AG10803 (cell line): ENCODE measurements at regions not wholly inside any gene's neighbourhood (a gene's known extent, or its start where the extent isn't known, plus 50 kb on each side); places are given as distances from the start of the nearest gene placed in this dataset.

ENCODE experiments used
- DNase-seq: peaks from one replicate; pipeline ENCODE4 v3.0.0; 2010; ENCODE audit warnings: low read depth
- H3K4me3 ChIP-seq: 2 replicates; pipeline ENCODE4 v1.5.1; 2011; ENCODE audit warnings: mild to moderate bottlenecking, low read length, control low read depth
- TF ChIP-seq, protein P1 (sequence below): conservative IDR thresholded peaks from 2 replicates; pipeline ENCODE4 v1.5.1; 2011; ENCODE audit warnings: mild to moderate bottlenecking, low read length, control low read depth, inconsistent platforms

- TF ChIP-seq, protein P1, sequence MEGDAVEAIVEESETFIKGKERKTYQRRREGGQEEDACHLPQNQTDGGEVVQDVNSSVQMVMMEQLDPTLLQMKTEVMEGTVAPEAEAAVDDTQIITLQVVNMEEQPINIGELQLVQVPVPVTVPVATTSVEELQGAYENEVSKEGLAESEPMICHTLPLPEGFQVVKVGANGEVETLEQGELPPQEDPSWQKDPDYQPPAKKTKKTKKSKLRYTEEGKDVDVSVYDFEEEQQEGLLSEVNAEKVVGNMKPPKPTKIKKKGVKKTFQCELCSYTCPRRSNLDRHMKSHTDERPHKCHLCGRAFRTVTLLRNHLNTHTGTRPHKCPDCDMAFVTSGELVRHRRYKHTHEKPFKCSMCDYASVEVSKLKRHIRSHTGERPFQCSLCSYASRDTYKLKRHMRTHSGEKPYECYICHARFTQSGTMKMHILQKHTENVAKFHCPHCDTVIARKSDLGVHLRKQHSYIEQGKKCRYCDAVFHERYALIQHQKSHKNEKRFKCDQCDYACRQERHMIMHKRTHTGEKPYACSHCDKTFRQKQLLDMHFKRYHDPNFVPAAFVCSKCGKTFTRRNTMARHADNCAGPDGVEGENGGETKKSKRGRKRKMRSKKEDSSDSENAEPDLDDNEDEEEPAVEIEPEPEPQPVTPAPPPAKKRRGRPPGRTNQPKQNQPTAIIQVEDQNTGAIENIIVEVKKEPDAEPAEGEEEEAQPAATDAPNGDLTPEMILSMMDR = no peak
- DNase-seq = no peak
- H3K4me3 ChIP-seq = no peak overlapping the region
Measured at GRCh38 chr5:30596495-30597064, 596.9 kb upstream of the CDH6 start.

DNA sequence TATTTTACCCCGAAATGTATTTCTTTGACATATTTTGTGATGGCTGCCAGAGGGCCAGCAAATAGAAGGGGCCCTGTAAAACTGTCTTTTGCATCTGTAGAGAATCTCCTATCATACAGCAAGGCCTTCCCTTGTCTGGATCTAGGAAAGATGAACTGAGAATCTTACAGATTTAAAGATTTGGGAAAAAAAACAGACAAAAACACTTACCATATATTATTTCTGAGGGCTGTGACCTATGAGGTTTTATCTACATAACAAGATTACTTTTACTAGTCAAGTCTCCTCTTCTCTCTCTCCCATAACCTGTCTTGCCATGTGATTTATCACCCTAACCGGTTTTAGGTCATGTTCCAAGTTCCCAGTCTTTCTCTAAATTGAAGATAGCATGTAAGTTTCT, 599.2 kb upstream of the CDH6 start:
- TF ChIP-seq, protein P1 = no peak
- no peak overlapping the region for H3K4me3 ChIP-seq
- no peak for DNase-seq

DNA sequence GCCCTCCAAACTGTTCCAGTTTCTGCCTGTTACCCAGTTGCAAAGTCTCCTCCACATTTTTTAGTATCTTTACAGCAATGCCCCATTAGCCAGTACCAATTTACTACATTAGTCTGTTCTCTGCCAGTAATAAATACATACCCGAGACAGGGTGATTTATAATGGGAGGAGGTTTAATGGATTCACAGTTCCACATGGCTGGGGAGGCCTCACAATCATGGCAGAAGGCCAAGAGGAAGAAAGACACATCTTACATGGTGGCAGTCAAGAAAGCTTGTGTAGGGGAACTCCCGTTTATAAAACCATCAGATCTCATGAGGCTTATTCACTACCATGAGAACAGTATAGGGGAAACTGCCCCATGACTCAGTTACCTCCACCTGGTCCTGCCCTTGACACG, 600.7 kb upstream of the CDH6 start:
- no peak overlapping the region for H3K4me3 ChIP-seq
- no peak for DNase-seq
- TF ChIP-seq, protein P1 = no peak

DNA sequence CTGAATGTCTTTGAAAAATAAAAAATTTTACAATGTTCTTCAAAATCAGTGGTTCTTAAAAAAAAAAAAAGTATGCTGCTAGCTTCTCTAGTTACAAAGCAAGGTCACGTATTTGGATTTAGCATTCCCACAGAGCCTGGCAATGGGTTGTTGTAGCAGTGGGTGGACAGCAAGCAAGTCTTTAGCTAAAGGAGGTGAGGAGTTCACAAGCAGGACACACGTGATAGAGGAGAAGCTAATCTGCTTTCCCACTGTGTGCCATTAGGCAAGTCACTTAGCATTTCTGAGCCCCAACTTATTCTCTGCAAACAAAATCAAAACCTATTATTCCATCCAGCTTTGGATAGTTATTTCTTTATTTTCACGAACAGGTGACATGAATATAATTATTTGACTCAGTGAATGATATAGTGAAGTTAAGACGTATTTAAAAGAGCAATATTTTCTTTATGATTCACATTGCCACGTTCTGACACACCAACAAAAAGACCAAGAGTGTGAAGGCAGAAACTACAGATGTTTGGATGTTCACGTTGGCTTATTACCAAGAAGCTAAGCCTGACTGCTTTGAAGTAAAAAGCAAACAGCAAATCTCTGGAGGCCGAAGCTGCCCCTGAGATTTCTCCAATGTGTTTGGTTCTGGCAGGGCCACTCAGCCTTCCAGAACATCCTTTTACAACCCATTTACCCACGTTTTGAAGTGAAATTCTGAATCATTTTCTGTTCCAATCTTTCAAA, 612.1 kb upstream of the CDH6 start:
- H3K4me3 ChIP-seq = no peak overlapping the region
- TF ChIP-seq, protein P1 = no peak
- DNase-seq = no peak

- TF ChIP-seq, protein P1 = no peak
- no peak for DNase-seq
- no peak overlapping the region for H3K4me3 ChIP-seq
Measured at GRCh38 chr5:30574761-30575160, 618.7 kb upstream of the CDH6 start.

DNA sequence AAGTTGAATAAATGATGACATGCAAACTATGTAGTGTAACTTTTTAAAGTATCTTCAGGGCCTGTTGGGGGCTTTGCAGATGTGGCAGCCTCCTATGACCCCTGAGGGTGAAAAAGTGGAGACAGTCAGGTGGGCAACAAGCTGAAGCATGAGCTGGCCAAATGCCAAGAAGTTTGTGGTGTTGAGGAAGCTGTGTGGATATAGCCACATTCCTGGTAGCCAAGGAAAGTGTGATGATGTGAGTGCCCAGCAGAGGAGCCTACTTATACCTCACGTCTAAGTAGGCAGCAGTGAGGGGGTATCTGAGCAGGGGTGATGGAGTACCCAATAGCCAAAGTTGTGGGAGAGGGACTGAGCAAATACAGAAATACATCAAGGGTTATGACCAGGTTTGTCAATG, 621.2 kb upstream of the CDH6 start:
- no peak overlapping the region for H3K4me3 ChIP-seq
- no peak for DNase-seq
- TF ChIP-seq, protein P1 = no peak

GRCh38 chr5:30561771-30562170, 631.7 kb upstream of the CDH6 start:
- no peak overlapping the region for H3K4me3 ChIP-seq
- TF ChIP-seq, protein P1 = no peak
- DNase-seq = no peak
